Hepatocyte (in vitro differentiated cells): ENCODE measurements at regions not wholly inside any gene's neighbourhood (a gene's known extent, or its start where the extent isn't known, plus 50 kb on each side); places are given as distances from the start of the nearest gene placed in this dataset.

Experiments used
- EZH2 ChIP-seq: fragments of 200-600 bp; sonication (generic); IDR thresholded peaks from 2 replicates; pipeline ENCODE4 v1.6.1; 2016; ENCODE audit warnings: antibody characterized with exemption, mild to moderate bottlenecking, borderline replicate concordance
- TF ChIP-seq, protein P1 (sequence below): fragments of 200-600 bp; sonication (generic); IDR thresholded peaks from 2 replicates; pipeline ENCODE4 v1.5.1; 2016; ENCODE audit warnings: antibody characterized with exemption, mild to moderate bottlenecking; ENCODE audit not compliant: poor library complexity

- TF ChIP-seq, protein P1, sequence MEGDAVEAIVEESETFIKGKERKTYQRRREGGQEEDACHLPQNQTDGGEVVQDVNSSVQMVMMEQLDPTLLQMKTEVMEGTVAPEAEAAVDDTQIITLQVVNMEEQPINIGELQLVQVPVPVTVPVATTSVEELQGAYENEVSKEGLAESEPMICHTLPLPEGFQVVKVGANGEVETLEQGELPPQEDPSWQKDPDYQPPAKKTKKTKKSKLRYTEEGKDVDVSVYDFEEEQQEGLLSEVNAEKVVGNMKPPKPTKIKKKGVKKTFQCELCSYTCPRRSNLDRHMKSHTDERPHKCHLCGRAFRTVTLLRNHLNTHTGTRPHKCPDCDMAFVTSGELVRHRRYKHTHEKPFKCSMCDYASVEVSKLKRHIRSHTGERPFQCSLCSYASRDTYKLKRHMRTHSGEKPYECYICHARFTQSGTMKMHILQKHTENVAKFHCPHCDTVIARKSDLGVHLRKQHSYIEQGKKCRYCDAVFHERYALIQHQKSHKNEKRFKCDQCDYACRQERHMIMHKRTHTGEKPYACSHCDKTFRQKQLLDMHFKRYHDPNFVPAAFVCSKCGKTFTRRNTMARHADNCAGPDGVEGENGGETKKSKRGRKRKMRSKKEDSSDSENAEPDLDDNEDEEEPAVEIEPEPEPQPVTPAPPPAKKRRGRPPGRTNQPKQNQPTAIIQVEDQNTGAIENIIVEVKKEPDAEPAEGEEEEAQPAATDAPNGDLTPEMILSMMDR, result no peak
- TF ChIP-seq EZH2, result no peak
Measured at GRCh38 chr2:14448340-14448739, 184.2 kb upstream of the LRATD1 start.
